Upper lobe of left lung (tissue), 6 donors: ENCODE measurements at regions not wholly inside any gene's neighbourhood (a gene's known extent, or its start where the extent isn't known, plus 50 kb on each side); places are given as distances from the start of the nearest gene placed in this dataset.

Experiments used
- ATAC-seq, 2 donors: fragments of 200-7000 bp; cut with Tn5 transposase; one replicate each; pipeline ENCODE4 v1.9.1; 2022; ENCODE audit warnings: mild to moderate bottlenecking in 2 of 2, moderate library complexity in 2 of 2; ENCODE audit not compliant: low FRiP score in 2 of 2
- DNase-seq, 2 donors: peaks; one replicate each; pipeline ENCODE4 v3.0.0-alpha.2; 2019 to 2020
- H3K27ac ChIP-seq, 4 donors: fragments of 200-600 bp; sonication (generic); one replicate each; pipeline ENCODE4 v1.5.1; 2016 to 2019
- H3K27me3 ChIP-seq, 4 donors: fragments of 200-600 bp; sonication (generic); one replicate each; pipeline ENCODE4 v1.5.1; 2017 to 2019
- H3K36me3 ChIP-seq, 4 donors: fragments of 200-600 bp; sonication (generic); one replicate each; pipeline ENCODE4 v1.5.1; 2016 to 2019
- H3K4me1 ChIP-seq, 4 donors: fragments of 200-600 bp; sonication (generic); one replicate each; pipeline ENCODE4 v1.5.1; 2018 to 2019
- H3K4me3 ChIP-seq, 4 donors: fragments of 200-600 bp; sonication (generic); one replicate each; pipeline ENCODE4 v1.5.1; 2017 to 2019; ENCODE audit warnings: mild to moderate bottlenecking in 2 of 4, moderate library complexity in 1 of 4
- H3K9me3 ChIP-seq, 4 donors: fragments of 200-600 bp; sonication (generic); one replicate each; pipeline ENCODE4 v1.5.1; 2018 to 2019
- CTCF ChIP-seq, 6 experiments: fragments of 450-650 bp in 4 of 6; fragments of 200-600 bp in 2 of 6; sonication (generic) in 2 of 6; IDR thresholded peaks; one replicate each; pipeline ENCODE4 v1.5.1; 2016 to 2019; ENCODE audit warnings: antibody characterized with exemption in 6 of 6
- EP300 ChIP-seq, 4 donors: sonication (generic); formaldehyde crosslinking; IDR thresholded peaks; one replicate each; pipeline ENCODE4 v1.5.1; 2017; ENCODE audit warnings: antibody characterized with exemption in 4 of 4, control low read depth in 2 of 4
- POLR2A ChIP-seq, 4 donors: fragments of 450-650 bp; IDR thresholded peaks; one replicate each; pipeline ENCODE4 v1.5.1; 2016 to 2017; ENCODE audit warnings: antibody characterized with exemption in 4 of 4, mild to moderate bottlenecking in 2 of 4
- POLR2AphosphoS5 ChIP-seq, 2 donors: sonication (generic); formaldehyde crosslinking; IDR thresholded peaks; one replicate each; pipeline ENCODE4 v1.5.1; 2017; ENCODE audit warnings: antibody characterized with exemption in 2 of 2
- WGBS, 2 donors: methylation state at CpG; one replicate each; pipeline ENCODE4 v1.1.5; 2017 to 2018; 5-methylcytosine and 5-hydroxymethylcytosine counted together
- donor health status: DM: no; HTN: no; CAD: no; lungs with moderate emphysema.
- donor health status: DM: no; HTN: yes; CAD: no; lungs with severe emphysema.

- DNase-seq (no peak), ATAC-seq (no peak)
- no peak for TF ChIP-seq POLR2AphosphoS5 (IDR thresholded peaks at IDR 0.05)
- no peak for TF ChIP-seq CTCF (IDR thresholded peaks at IDR 0.05)
- TF ChIP-seq POLR2A (IDR thresholded peaks at IDR 0.05), result no peak
- TF ChIP-seq EP300 (IDR thresholded peaks at IDR 0.05), result no peak
- H3K9me3 ChIP-seq, result no peaks in the 10 kb centered on the region
- no peaks in the 10 kb centered on the region for H3K4me1 ChIP-seq
- 45 to 49% methylated on average over 6 of the region's 6 CpGs for WGBS, 2 donors
- H3K36me3 ChIP-seq, result no peaks in the 10 kb centered on the region
- H3K4me3 ChIP-seq, result no peak overlapping the region
- no peaks in the 10 kb centered on the region for H3K27me3 ChIP-seq
- H3K27ac ChIP-seq, result no peak overlapping the region
These were observed 85.8 kb upstream of the PRKCQ start for GRCh38 chr10:6665847-6666246.

DNA sequence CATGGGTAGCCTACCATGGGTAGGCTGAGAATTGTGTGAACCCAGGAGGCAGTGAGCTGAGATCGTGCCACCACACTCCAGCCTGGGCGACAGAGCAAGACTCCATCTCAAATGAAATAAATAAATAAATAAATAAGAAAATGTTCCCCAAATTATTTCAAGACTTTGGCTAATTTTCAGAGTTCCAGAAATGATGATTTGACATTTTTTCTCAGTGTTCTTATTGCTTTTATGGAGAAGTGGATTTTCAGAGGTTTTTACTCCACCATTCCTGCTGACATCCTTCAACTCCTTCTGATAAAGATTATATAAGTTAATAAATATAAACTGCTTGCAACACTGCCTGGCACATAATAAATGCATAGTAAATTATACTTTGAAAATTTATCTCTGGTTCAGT lies 80.4 kb upstream of the PRKCQ start:
- H3K36me3 ChIP-seq, result no peaks in the 10 kb centered on the region
- H3K4me1 ChIP-seq, result no peaks in the 10 kb centered on the region
- DNase-seq, result no peak
- no peak overlapping the region for H3K27ac ChIP-seq
- no peaks in the 10 kb centered on the region for H3K27me3 ChIP-seq
- H3K9me3 ChIP-seq, result peaks cover 0 to 3% (median 0%) of the 10 kb centered on the region in 4 donors
- 80 to 85% methylated on average over 2 of the region's 2 CpGs for WGBS, 2 donors
- no peak for ATAC-seq
- TF ChIP-seq POLR2AphosphoS5 (IDR thresholded peaks at IDR 0.05) (no peak), POLR2A (IDR thresholded peaks at IDR 0.05) (no peak), CTCF (IDR thresholded peaks at IDR 0.05) (no peak)
- H3K4me3 ChIP-seq, result no peak overlapping the region

DNA sequence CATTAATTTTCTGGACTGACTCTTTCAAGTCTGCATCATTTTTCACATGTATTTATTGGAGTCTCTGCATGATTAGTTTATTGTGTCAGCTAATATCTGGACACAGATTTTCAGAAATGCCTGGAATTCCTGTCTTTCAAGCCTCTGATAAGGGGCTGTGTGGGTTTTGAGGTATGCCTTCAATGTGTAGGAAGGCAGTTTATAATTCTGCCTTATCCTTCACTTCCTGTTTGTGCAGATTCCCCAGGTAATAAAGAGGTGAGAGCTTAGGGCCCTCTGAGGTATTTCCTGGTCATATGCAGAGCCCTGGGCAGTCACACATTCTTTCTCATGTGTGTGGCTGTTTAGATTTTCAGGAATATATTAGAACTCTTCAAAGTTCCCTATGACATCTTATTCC lies 79.4 kb upstream of the PRKCQ start:
- Histone ChIP-seq H3K4me3 (no peak overlapping the region), H3K27ac (no peak overlapping the region), H3K36me3 (no peaks in the 10 kb centered on the region), H3K9me3 (peaks cover 0 to 3% (median 0%) of the 10 kb centered on the region in 4 donors), H3K27me3 (no peaks in the 10 kb centered on the region), H3K4me1 (no peaks in the 10 kb centered on the region)
- DNase-seq (no peak), ATAC-seq (no peak)
- TF ChIP-seq CTCF (IDR thresholded peaks at IDR 0.05) (no peak), EP300 (IDR thresholded peaks at IDR 0.05) (no peak), POLR2A (IDR thresholded peaks at IDR 0.05) (no peak), POLR2AphosphoS5 (IDR thresholded peaks at IDR 0.05) (no peak)

DNA sequence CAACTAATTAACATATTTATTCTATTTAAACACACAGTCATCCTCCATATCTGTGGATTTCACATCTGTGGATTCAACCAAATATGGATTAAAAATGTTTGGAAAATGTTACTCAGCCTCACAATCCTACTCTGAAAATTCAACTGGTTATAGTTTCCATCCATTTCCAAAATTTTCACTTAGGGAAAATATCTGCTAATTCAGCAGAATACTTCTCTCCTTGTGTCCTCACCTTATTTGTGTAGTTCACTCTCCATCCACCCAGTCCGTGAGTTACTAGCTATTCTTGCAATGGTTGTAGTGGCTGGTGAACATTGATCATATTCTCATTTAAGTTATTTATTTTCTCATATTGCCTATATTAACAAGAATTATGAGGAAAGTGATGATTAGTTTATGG lies 77.6 kb upstream of the PRKCQ start:
- 90 to 97% methylated on average over 1 of the region's 1 CpG for WGBS, 2 donors
- peaks cover 0 to 3% (median 0%) of the 10 kb centered on the region in 4 donors for H3K9me3 ChIP-seq
- no peaks in the 10 kb centered on the region for H3K36me3 ChIP-seq
- no peak overlapping the region for H3K4me3 ChIP-seq
- DNase-seq, result no peak
- no peak overlapping the region for H3K27ac ChIP-seq
- no peaks in the 10 kb centered on the region for H3K27me3 ChIP-seq
- ATAC-seq, result no peak
- no peak for TF ChIP-seq EP300 (IDR thresholded peaks at IDR 0.05)
- TF ChIP-seq POLR2AphosphoS5 (IDR thresholded peaks at IDR 0.05), result no peak
- no peak for TF ChIP-seq CTCF (IDR thresholded peaks at IDR 0.05)
- no peak for TF ChIP-seq POLR2A (IDR thresholded peaks at IDR 0.05)
- H3K4me1 ChIP-seq, result no peaks in the 10 kb centered on the region

GRCh38 chr10:6657196-6657595 lies 77.1 kb upstream of the PRKCQ start:
- Histone ChIP-seq H3K4me1 (no peaks in the 10 kb centered on the region), H3K9me3 (peaks cover 0 to 3% (median 0%) of the 10 kb centered on the region in 4 donors), H3K27me3 (no peaks in the 10 kb centered on the region), H3K27ac (no peak overlapping the region), H3K36me3 (no peaks in the 10 kb centered on the region), H3K4me3 (no peak overlapping the region)
- WGBS, 2 donors, result 59 to 60% methylated on average over 2 of the region's 2 CpGs
- DNase-seq (no peak), ATAC-seq (no peak)
- TF ChIP-seq POLR2A (IDR thresholded peaks at IDR 0.05) (no peak), POLR2AphosphoS5 (IDR thresholded peaks at IDR 0.05) (no peak), EP300 (IDR thresholded peaks at IDR 0.05) (no peak), CTCF (IDR thresholded peaks at IDR 0.05) (no peak)
